ENCODE measurements at regions not wholly inside any gene's neighbourhood (a gene's known extent, or its start where the extent isn't known, plus 50 kb on each side); places are given as distances from the start of the nearest gene placed in this dataset.
A peak's percentile ranks its signal among the peaks of the same experiment; 100 is the strongest.

DNA sequence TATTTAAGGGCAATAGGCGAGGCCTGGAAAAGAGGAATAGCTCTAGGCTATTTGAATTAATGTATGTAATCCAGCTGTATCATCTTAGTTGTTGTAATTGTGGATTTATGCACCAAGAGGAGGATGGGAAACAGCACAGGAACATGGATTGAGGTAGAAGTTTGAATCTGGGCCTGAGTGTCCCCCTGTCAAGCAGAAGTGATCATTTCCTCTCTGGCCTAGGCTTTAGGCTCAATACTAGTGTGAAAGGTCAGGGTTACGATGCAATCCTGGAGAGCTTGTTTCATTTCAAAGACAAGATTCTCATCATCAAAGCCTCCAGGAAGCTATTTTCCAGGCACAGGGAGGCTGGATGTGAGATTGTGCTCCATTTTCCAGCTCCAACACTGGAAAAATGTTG lies 77.9 kb upstream of the HSD17B12 start:
- FAIRE-seq (no peak), DNase-seq (ENCODE audit: low spot score in 2 of 2) (no peak)

DNA sequence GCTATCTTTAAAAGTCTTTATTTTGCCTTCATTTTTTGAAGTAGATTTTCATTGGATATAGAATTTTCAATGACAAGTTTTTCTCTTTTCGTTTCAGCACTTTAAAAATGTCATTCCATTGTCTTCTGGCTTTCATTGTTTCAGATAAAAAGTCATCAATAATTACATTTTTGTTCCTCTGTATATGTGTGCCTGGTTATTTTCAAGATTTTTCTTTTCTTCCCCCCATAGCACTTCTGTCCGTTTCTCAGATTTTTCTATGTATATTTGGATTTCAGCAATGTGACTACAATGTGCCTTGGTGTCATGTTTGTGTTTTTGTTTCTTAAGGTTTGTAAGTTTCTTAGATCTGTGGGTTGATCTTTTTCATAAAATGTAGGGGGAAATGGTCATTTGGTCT lies 66.3 kb upstream of the HSD17B12 start:
- no peak for FAIRE-seq
- DNase-seq (ENCODE audit: low spot score in 2 of 2) = no peak

DNA sequence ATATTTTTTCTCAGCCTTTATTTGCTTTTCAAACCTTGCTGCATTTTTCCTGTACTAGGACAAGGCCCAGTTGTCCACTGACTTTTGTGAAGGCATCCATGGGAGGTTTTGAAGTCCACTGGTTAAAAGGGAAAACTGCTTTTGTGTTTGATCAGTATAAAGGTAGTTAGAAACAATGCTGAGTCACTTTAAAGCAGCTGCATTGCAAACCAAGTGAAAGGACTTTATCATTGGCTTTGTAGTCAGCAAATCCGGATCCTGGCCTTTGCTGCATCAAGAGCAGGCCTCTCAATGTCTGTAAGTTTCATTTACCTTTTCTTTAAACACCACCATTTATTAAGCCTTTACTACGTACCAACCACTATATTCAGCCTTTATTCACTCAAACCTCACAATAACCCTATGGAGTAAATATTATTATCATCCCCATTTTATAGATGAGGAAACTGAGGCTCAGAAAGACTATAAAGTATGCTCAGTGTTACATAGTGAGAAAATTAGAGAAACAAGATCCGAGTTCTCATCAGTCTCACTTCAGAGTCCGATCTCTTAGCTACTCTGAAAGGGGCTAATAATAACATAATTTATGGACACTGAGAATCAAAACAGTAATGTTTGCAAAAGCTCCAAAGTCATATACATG lies 60.6 kb upstream of the HSD17B12 start:
- FAIRE-seq (no peak), DNase-seq (ENCODE audit: low spot score in 2 of 2) (no peak)

GRCh38 chr11:43626798-43627197 lies 53.7 kb upstream of the HSD17B12 start:
- FAIRE-seq (no peak), DNase-seq (ENCODE audit: low spot score in 2 of 2) (no peak)

Small RNA genes lying in the stretch of these regions (small RNA-seq; reads per million reads assigned to genes)
- 7.4 reads per million, percentile 94 among the genes with 10 or more reads in this experiment for gene MIR129-2
- gene MIR670 = 0.66 reads per million, percentile 51 among the genes with 10 or more reads in this experiment
